Endothelial cell of umbilical vein (primary cell): ENCODE measurements at regions not wholly inside any gene's neighbourhood (a gene's known extent, or its start where the extent isn't known, plus 50 kb on each side); places are given as distances from the start of the nearest gene placed in this dataset.

Experiments
- BruUV-seq: library from RNA; stranded (reverse); fragments of 400-500 nt; replicated peaks from 2 replicates; lab custom pipeline; 2021; lab: Mats Ljungman, UMichigan
- CTCF ChIA-PET: fragments of 300-600, 350-600 bp; sonication (Branson Sonifier 250); formaldehyde crosslinking; loops from one replicate; lab custom pipeline; 2021; ENCODE audit warnings: antibody characterized with exemption, inconsistent platforms; lab: Charles Lee
- POLR2A ChIA-PET: fragments of 300-600, 350-600 bp; sonication (Branson Sonifier 250); formaldehyde crosslinking; loops from one replicate; lab custom pipeline; 2021; ENCODE audit warnings: antibody characterized with exemption, inconsistent platforms; lab: Charles Lee
- DNase-seq: peaks from one replicate; pipeline ENCODE4 v3.0.0-alpha.2; 2011; ENCODE audit warnings: low read depth, low spot score
- FAIRE-seq: peaks from 2 replicates; lab custom pipeline; 2011; peaks lifted over from hg19 to GRCh38; lab: Jason Lieb, UNC
- H2AFZ ChIP-seq: 2 replicates; pipeline ENCODE4 v1.6.0; 2012; ENCODE audit warnings: low read depth, low read length, control low read depth, inconsistent platforms
- H3K27ac ChIP-seq: 2 replicates; pipeline ENCODE4 v1.5.1; 2011; ENCODE audit warnings: low read depth, mild to moderate bottlenecking, control low read depth, low read length, moderate library complexity; ENCODE audit not compliant: insufficient read depth
- H3K27me3 ChIP-seq, 2 experiments: 2 replicates each; pipeline versions ENCODE4 v1.6.0 to v1.6.1; 2011; ENCODE audit warnings: low read length in 2 of 2, mixed read lengths in 1 of 2; ENCODE audit not compliant: control insufficient read depth in 2 of 2, insufficient read depth in 2 of 2
- H3K36me3 ChIP-seq, 2 experiments: 2 replicates in 1 of 2; 3 replicates in 1 of 2; pipeline ENCODE4 v1.5.1; 2011; ENCODE audit warnings: low read length in 2 of 2, mild to moderate bottlenecking in 1 of 2, moderate library complexity in 1 of 2; ENCODE audit not compliant: control insufficient read depth in 2 of 2, insufficient read depth in 2 of 2; ENCODE audit errors: extremely low read depth in 1 of 2
- H3K4me1 ChIP-seq: 3 replicates; pipeline ENCODE4 v1.5.1; 2011; ENCODE audit warnings: mild to moderate bottlenecking, low read length; ENCODE audit not compliant: control insufficient read depth, insufficient read depth; ENCODE audit errors: extremely low read depth
- H3K4me2 ChIP-seq: 2 replicates; pipeline ENCODE4 v1.6.1; 2011; ENCODE audit warnings: low read length, control low read depth, mixed read lengths; ENCODE audit not compliant: insufficient read depth
- H3K4me3 ChIP-seq, 3 experiments: fragments of 200-600 bp in 1 of 3; sonication (generic), shearing (Covaris generic) in 1 of 3; replicated peaks in 1 of 3; 2 replicates each; pipeline ENCODE4 v1.5.1; 2011 to 2016; ENCODE audit warnings: control low read depth in 3 of 3, low read length in 3 of 3, mild to moderate bottlenecking in 2 of 3, inconsistent platforms in 1 of 3, low read depth in 1 of 3, moderate library complexity in 1 of 3; ENCODE audit not compliant: insufficient read depth in 1 of 3
- H3K79me2 ChIP-seq: 2 replicates; pipeline ENCODE4 v1.6.0; 2012; ENCODE audit warnings: low read length, inconsistent platforms; ENCODE audit not compliant: control insufficient read depth, insufficient read depth
- H3K9ac ChIP-seq: replicated peaks from 2 replicates; pipeline ENCODE3; 2011; ENCODE audit warnings: low read length, control low read depth; ENCODE audit not compliant: insufficient read depth; ENCODE audit errors: extremely low read depth
- H3K9me1 ChIP-seq: replicated peaks from 3 replicates; pipeline ENCODE4 v1.6.0; 2011; ENCODE audit warnings: mild to moderate bottlenecking, low read length; ENCODE audit not compliant: control insufficient read depth, insufficient read depth; ENCODE audit errors: extremely low read depth
- H3K9me3 ChIP-seq: replicated peaks from 2 replicates; pipeline ENCODE4 v1.5.1; 2012; ENCODE audit warnings: low read length, inconsistent platforms; ENCODE audit not compliant: control insufficient read depth, insufficient read depth
- H4K20me1 ChIP-seq: replicated peaks from 2 replicates; pipeline ENCODE3; 2011; ENCODE audit warnings: mild to moderate bottlenecking, low read length; ENCODE audit not compliant: control insufficient read depth, insufficient read depth; ENCODE audit errors: extremely low read depth
- EZH2 ChIP-seq: IDR thresholded peaks from 2 replicates; pipeline ENCODE4 v1.6.1; 2012; ENCODE audit warnings: borderline replicate concordance, low read depth, mild to moderate bottlenecking, moderate library complexity, low read length, inconsistent platforms; ENCODE audit not compliant: severe bottlenecking
- FOS ChIP-seq: IDR thresholded peaks from 2 replicates; pipeline ENCODE4 v1.6.1; 2011; ENCODE audit warnings: mild to moderate bottlenecking, low read length, moderate library complexity, borderline replicate concordance; ENCODE audit not compliant: insufficient read depth
- GATA2 ChIP-seq: IDR thresholded peaks from 2 replicates; pipeline ENCODE4 v1.7.0; 2011; ENCODE audit warnings: low read depth, mild to moderate bottlenecking, moderate library complexity, mixed read lengths, low read length; ENCODE audit not compliant: insufficient read length, insufficient read depth
- JUN ChIP-seq: IDR thresholded peaks from 2 replicates; pipeline ENCODE4 v1.6.1; 2011; ENCODE audit warnings: borderline replicate concordance, low read depth; ENCODE audit not compliant: insufficient read length, insufficient read depth
- MYC ChIP-seq: IDR thresholded peaks from one replicate; pipeline ENCODE4 v1.6.1; 2011; ENCODE audit warnings: mild to moderate bottlenecking, low read depth, low read length
- POLR2A ChIP-seq: IDR thresholded peaks from 2 replicates; pipeline ENCODE4 v1.6.1; 2012; ENCODE audit warnings: low read depth, mild to moderate bottlenecking, control low read depth, low read length
- POLR2AphosphoS5 ChIP-seq: IDR thresholded peaks from 2 replicates; pipeline ENCODE4 v1.6.1; 2012; ENCODE audit warnings: low read depth, mild to moderate bottlenecking, control low read depth, low read length, moderate library complexity; ENCODE audit not compliant: insufficient read depth
- dilution Hi-C: fragments of 300-500 bp; cut with MboI; formaldehyde crosslinking; loops from one replicate; pipeline ENCODE4 v1.15.0; 2019; ENCODE audit warnings: low sequenced_read_pairs; ENCODE audit not compliant: extremely low pct_ligation_motif_present
- intact Hi-C: fragments of 100-400 bp; cut with micrococcal nuclease; formaldehyde crosslinking; loops from one replicate; pipeline ENCODE4 v1.10.0; 2022
- TF ChIP-seq, protein P1 (sequence below): IDR thresholded peaks from 2 replicates; pipeline ENCODE4 v1.6.1; 2011; ENCODE audit not compliant: insufficient read depth, insufficient read length
- TF ChIP-seq, protein P2 (sequence below), 2 donors: IDR thresholded peaks; 1 replicate in 1 of 2; 2 replicates in 1 of 2; pipeline ENCODE4 v1.5.1; 2011; ENCODE audit warnings: low read length in 2 of 2, mild to moderate bottlenecking in 2 of 2, moderate library complexity in 2 of 2, control low read depth in 1 of 2, inconsistent platforms in 1 of 2, low read depth in 1 of 2; ENCODE audit not compliant: insufficient read depth in 1 of 2; ENCODE audit errors: extremely low read depth in 1 of 2

DNA sequence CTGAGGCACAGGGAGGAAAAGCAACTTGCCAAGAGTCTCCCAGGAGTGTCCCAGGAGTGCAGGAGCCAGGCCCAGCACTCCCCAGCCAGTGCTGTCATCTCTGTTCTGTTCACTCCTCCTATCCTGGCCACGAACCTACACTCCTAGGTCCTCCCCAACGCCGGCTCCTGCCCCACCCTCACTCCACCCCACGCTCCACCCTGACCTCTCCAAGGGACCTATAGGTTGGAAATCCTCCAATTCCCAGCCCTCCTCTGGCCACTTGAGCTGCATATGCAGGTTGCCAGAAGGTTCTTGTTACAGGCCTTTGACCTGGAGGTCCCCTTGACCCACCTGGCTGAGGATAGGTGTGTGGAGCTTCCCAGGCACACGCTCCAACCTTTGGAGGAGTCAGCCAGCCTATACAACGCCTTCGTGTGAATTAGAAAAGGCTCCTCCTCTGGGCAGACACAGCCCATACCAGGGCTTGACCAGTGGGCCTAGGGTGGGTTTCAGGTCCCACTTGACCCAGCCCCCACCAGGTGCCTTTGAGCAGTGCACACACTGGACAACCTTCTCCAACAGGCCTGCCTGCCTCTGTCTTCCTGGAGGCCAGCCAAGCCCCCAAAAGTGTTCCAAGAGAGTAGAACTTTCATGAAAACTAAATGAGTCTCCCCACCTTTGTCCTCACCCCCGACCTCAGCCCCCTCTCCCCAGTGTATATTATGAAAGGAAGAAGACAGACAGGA is 167.2 kb upstream of the TLE3 start:
- DNase-seq (no peak), FAIRE-seq (no peak)
- Histone ChIP-seq H3K9me3 (no peaks in the 10 kb centered on the region), H3K9ac (no peak overlapping the region), H3K4me1 (peaks cover 11% of the 10 kb centered on the region), H2AFZ (no peak overlapping the region), H3K27ac (no peak overlapping the region), H3K9me1 (no peaks in the 10 kb centered on the region), H3K79me2 (no peaks in the 10 kb centered on the region), H3K27me3 (peaks cover 0 to 3% of the 10 kb centered on the region in 2 experiments), H3K36me3 (no peaks in the 10 kb centered on the region), H3K4me2 (no peak overlapping the region), H3K4me3 (no peak overlapping the region), H4K20me1 (no peaks in the 10 kb centered on the region)
- POLR2A ChIA-PET: no interaction called here
- dilution Hi-C loops (no loop called here), intact Hi-C loops (no loop called here)
- BruUV-seq: no TSS peak
- TF ChIP-seq POLR2AphosphoS5: no peak
- no peak for TF ChIP-seq GATA2
- TF ChIP-seq, protein P1, sequence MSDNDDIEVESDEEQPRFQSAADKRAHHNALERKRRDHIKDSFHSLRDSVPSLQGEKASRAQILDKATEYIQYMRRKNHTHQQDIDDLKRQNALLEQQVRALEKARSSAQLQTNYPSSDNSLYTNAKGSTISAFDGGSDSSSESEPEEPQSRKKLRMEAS: no peak
- no peak for TF ChIP-seq POLR2A
- TF ChIP-seq FOS: no peak
- TF ChIP-seq JUN: no peak
- TF ChIP-seq MYC: no peak
- no peak for TF ChIP-seq EZH2
- TF ChIP-seq, protein P2, sequence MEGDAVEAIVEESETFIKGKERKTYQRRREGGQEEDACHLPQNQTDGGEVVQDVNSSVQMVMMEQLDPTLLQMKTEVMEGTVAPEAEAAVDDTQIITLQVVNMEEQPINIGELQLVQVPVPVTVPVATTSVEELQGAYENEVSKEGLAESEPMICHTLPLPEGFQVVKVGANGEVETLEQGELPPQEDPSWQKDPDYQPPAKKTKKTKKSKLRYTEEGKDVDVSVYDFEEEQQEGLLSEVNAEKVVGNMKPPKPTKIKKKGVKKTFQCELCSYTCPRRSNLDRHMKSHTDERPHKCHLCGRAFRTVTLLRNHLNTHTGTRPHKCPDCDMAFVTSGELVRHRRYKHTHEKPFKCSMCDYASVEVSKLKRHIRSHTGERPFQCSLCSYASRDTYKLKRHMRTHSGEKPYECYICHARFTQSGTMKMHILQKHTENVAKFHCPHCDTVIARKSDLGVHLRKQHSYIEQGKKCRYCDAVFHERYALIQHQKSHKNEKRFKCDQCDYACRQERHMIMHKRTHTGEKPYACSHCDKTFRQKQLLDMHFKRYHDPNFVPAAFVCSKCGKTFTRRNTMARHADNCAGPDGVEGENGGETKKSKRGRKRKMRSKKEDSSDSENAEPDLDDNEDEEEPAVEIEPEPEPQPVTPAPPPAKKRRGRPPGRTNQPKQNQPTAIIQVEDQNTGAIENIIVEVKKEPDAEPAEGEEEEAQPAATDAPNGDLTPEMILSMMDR (IDR thresholded peaks at IDR 0.05; ENCODE audit: extremely low read depth in 1 of 2, insufficient read depth in 1 of 2, low read depth in 1 of 2, low read length in 2 of 2): no peak
- CTCF ChIA-PET: no interaction called here
